HepG2 (cell line): ENCODE measurements at regions not wholly inside any gene's neighbourhood (a gene's known extent, or its start where the extent isn't known, plus 50 kb on each side); places are given as distances from the start of the nearest gene placed in this dataset.

Source experiments
- ATAC-seq: fragments of 200-7000 bp; cut with Tn5 transposase; 3 replicates; pipeline ENCODE4 v1.9.1; 2020; ENCODE audit warnings: mild to moderate bottlenecking, moderate library complexity
- BruUV-seq: library from RNA; stranded (reverse); fragments of 400-500 nt; replicated peaks from 2 replicates; lab custom pipeline; 2021; lab: Mats Ljungman, UMichigan
- CTCF ChIA-PET: fragments of 300-600 bp; formaldehyde crosslinking; extraction: SDS; loops from one replicate; lab custom pipeline; 2021; ENCODE audit warnings: low total read pairs, inconsistent platforms, low intra/inter-chr PET ratio; lab: Yijun Ruan, JAX
- POLR2A ChIA-PET: fragments of 350-600 bp; sonication (Branson Sonifier 250); formaldehyde crosslinking; loops from one replicate; lab custom pipeline; 2020; ENCODE audit warnings: antibody characterized with exemption, inconsistent platforms; lab: Yijun Ruan, JAX
- DNase-seq: peaks from one replicate; pipeline ENCODE4 v3.0.0-alpha.2; 2015; ENCODE audit warnings: low spot score
- FAIRE-seq: peaks from 3 replicates; lab custom pipeline; 2011; peaks lifted over from hg19 to GRCh38; lab: Jason Lieb, UNC
- H2AFZ ChIP-seq: one replicate; pipeline ENCODE4 v1.6.1; 2011; ENCODE audit warnings: low read length, inconsistent platforms
- H3K27ac ChIP-seq: fragments of 300-600 bp; 3 replicates; pipeline ENCODE4 v1.8.0; 2011; ENCODE audit warnings: mixed run types, mild to moderate bottlenecking, mixed read lengths, low read length, inconsistent platforms; ENCODE audit not compliant: insufficient read depth; ENCODE audit errors: extremely low read length
- H3K27me3 ChIP-seq, 2 experiments: fragments of 200-600 bp in 1 of 2; 2 replicates in 1 of 2; 3 replicates in 1 of 2; pipeline versions ENCODE4 v1.6.0 to v1.8.0; 2011; ENCODE audit warnings: low read length in 2 of 2, mild to moderate bottlenecking in 2 of 2, moderate library complexity in 2 of 2, inconsistent platforms in 1 of 2; ENCODE audit not compliant: insufficient read depth in 2 of 2, control insufficient read depth in 1 of 2
- H3K36me3 ChIP-seq, 2 experiments: fragments of 200-600 bp in 1 of 2; replicated peaks in 1 of 2; 2 replicates in 1 of 2; 3 replicates in 1 of 2; pipeline versions ENCODE4 v1.5.1 to v1.8.0; 2011; ENCODE audit warnings: low read length in 2 of 2, inconsistent platforms in 1 of 2; ENCODE audit not compliant: insufficient read depth in 2 of 2, control insufficient read depth in 1 of 2
- H3K4me1 ChIP-seq: 2 replicates; pipeline ENCODE4 v1.5.1; 2012; ENCODE audit warnings: low read length, inconsistent platforms; ENCODE audit not compliant: insufficient read depth
- H3K4me2 ChIP-seq: 2 replicates; pipeline ENCODE4 v1.6.0; 2011; ENCODE audit warnings: low read depth, low read length, inconsistent platforms
- H3K4me3 ChIP-seq, 3 experiments: fragments of 200-600 bp in 1 of 3; sonication (generic), shearing (Covaris generic) in 1 of 3; replicated peaks in 1 of 3; 2 replicates each; pipeline ENCODE4 v1.5.1; 2011 to 2016; ENCODE audit warnings: low read length in 3 of 3, inconsistent platforms in 2 of 3, low read depth in 2 of 3, mild to moderate bottlenecking in 2 of 3, control low read depth in 1 of 3, mixed read lengths in 1 of 3; ENCODE audit not compliant: insufficient read depth in 1 of 3
- H3K79me2 ChIP-seq: one replicate; pipeline ENCODE4 v1.6.1; 2011; ENCODE audit warnings: low read length, inconsistent platforms; ENCODE audit not compliant: insufficient read depth
- H3K9ac ChIP-seq: 2 replicates; pipeline ENCODE4 v1.6.0; 2011; ENCODE audit warnings: mild to moderate bottlenecking, low read depth, low read length, inconsistent platforms; ENCODE audit not compliant: insufficient read depth
- H3K9me3 ChIP-seq: 2 replicates; pipeline ENCODE4 v1.5.1; 2012; ENCODE audit warnings: mild to moderate bottlenecking, low read length
- H4K20me1 ChIP-seq: 2 replicates; pipeline ENCODE4 v1.6.0; 2011; ENCODE audit warnings: inconsistent platforms, mild to moderate bottlenecking, low read length, moderate library complexity; ENCODE audit not compliant: insufficient read depth
- ARID3A ChIP-seq: IDR thresholded peaks from 2 replicates; pipeline ENCODE4 v1.6.1; 2012; ENCODE audit warnings: low read depth, low read length, improper control_type of control experiment
- FOXO1 ChIP-seq: sonication (generic); formaldehyde crosslinking; IDR thresholded peaks from 2 replicates; pipeline ENCODE4 v1.4.0; 2020; ENCODE audit warnings: missing genetic modification reagents
- KDM4B ChIP-seq: sonication (generic); formaldehyde crosslinking; IDR thresholded peaks from 2 replicates; pipeline ENCODE4 v1.4.0; 2020; ENCODE audit warnings: missing genetic modification reagents
- MAFK ChIP-seq, 2 experiments: IDR thresholded peaks in 1 of 2; conservative IDR thresholded peaks in 1 of 2; 2 replicates each; pipeline ENCODE4 v1.6.1; 2011; ENCODE audit warnings: improper control_type of control experiment in 2 of 2, low read length in 2 of 2
- MEIS1 ChIP-seq: sonication (generic); formaldehyde crosslinking; IDR thresholded peaks from 2 replicates; pipeline ENCODE4 v1.9.0; 2021; ENCODE audit warnings: mild to moderate bottlenecking, missing genetic modification reagents, moderate library complexity, borderline replicate concordance
- MNT ChIP-seq: fragments of 450-650 bp; IDR thresholded peaks from 2 replicates; pipeline ENCODE4 v1.6.1; 2016
- NFYB ChIP-seq: sonication (generic); formaldehyde crosslinking; IDR thresholded peaks from 2 replicates; pipeline ENCODE4 v1.4.0; 2020; ENCODE audit warnings: missing genetic modification reagents
- PITX1 ChIP-seq: sonication (generic); formaldehyde crosslinking; IDR thresholded peaks from 2 replicates; pipeline ENCODE4 v1.5.1; 2020; ENCODE audit warnings: mild to moderate bottlenecking, missing genetic modification reagents
- PTBP1 ChIP-seq: fragments of 200-400 bp; formaldehyde crosslinking; IDR thresholded peaks from 2 replicates; pipeline ENCODE4 v1.6.1; 2018; ENCODE audit warnings: low read length, low read depth; ENCODE audit not compliant: poor library complexity, severe bottlenecking
- RARA ChIP-seq: IDR thresholded peaks from 2 replicates; pipeline ENCODE4 v1.6.1; 2016; ENCODE audit warnings: missing genetic modification reagents, missing compliant biosample characterization
- RBM39 ChIP-seq: fragments of 200-400 bp; formaldehyde crosslinking; IDR thresholded peaks from one replicate; pipeline ENCODE4 v1.6.1; 2018; ENCODE audit warnings: antibody characterized with exemption, mild to moderate bottlenecking, low read depth, low read length; ENCODE audit not compliant: poor library complexity, severe bottlenecking
- REXO4 ChIP-seq: sonication (generic); formaldehyde crosslinking; IDR thresholded peaks from 2 replicates; pipeline ENCODE4 v1.8.0; 2022; ENCODE audit warnings: missing genetic modification reagents, mild to moderate bottlenecking, borderline replicate concordance
- SAP130 ChIP-seq: IDR thresholded peaks from 2 replicates; pipeline ENCODE4 v1.6.1; 2016; ENCODE audit warnings: low read depth
- SMARCC2 ChIP-seq: fragments of 450-650 bp; IDR thresholded peaks from 2 replicates; pipeline ENCODE4 v1.6.1; 2017; ENCODE audit warnings: antibody characterized with exemption, mild to moderate bottlenecking
- TEAD3 ChIP-seq: optimal IDR thresholded peaks from 2 replicates; pipeline ENCODE3; 2016; ENCODE audit warnings: borderline replicate concordance
- ZFP36L1 ChIP-seq: sonication (generic); formaldehyde crosslinking; IDR thresholded peaks from 2 replicates; pipeline ENCODE4 v1.8.0; 2022; ENCODE audit warnings: mild to moderate bottlenecking, missing genetic modification reagents, moderate library complexity
- ZNF510 ChIP-seq: sonication (generic); formaldehyde crosslinking; IDR thresholded peaks from 2 replicates; pipeline ENCODE4 v1.4.0; 2020; ENCODE audit warnings: low read depth, mild to moderate bottlenecking, missing genetic modification reagents
- ZNF691 ChIP-seq: sonication (generic); formaldehyde crosslinking; IDR thresholded peaks from 2 replicates; pipeline ENCODE4 v1.4.0; 2020; ENCODE audit warnings: missing genetic modification reagents, low read depth, mild to moderate bottlenecking, borderline replicate concordance
- ZSCAN9 ChIP-seq: IDR thresholded peaks from 2 replicates; pipeline ENCODE4 v1.6.1; 2016; ENCODE audit warnings: borderline replicate concordance
- WGBS: methylation state at CpG from one replicate; pipeline ENCODE4 v1.1.6; 2017; ENCODE audit warnings: low lambda C conversion rate; 5-methylcytosine and 5-hydroxymethylcytosine counted together
- in situ Hi-C: cut with HindIII; loops from 2 replicates; pipeline ENCODE4 v1.10.0; 2017; ENCODE audit warnings: low pct_unique_long_range_greater_than_20kb; ENCODE audit not compliant: extremely low pct_ligation_motif_present
- intact Hi-C: fragments of 100-400 bp; cut with micrococcal nuclease; formaldehyde crosslinking; loops from one replicate; pipeline ENCODE4 v1.10.0; 2022; ENCODE audit not compliant: unreplicated experiment
- TF ChIP-seq, protein P1 (sequence below): sonication (generic); formaldehyde crosslinking; IDR thresholded peaks from 2 replicates; pipeline ENCODE4 v1.5.0; 2020; ENCODE audit warnings: mild to moderate bottlenecking, missing genetic modification reagents

DNA sequence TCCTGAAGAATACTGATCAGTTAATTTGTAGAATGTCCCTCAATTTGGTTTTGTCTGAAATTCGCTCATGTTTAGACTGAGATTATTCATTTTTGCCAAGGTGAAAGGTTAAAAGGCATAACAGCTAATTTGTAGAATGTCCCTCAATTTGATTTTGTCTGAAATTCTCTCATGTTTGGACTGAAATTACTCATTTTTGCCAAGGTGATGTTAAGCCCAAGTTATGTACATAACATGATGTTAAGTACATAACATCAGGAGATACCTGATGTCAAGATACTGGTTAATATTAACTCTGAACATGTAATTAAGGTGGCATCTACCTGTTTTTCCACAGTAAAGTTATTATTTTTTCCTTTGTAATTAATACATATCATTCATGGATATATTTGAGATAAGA is 243.4 kb upstream of the PMFBP1 start (continued):
- TF ChIP-seq PITX1 (CRISPR knock-in tag) (peak; percentile 45; the same call in 1 of the 2 replicates), ZNF691 (no peak), REXO4 (CRISPR knock-in tag) (no peak), PTBP1 (no peak), RBM39 (no peak), KDM4B (no peak), RARA (peak; percentile 54; the same call in 1 of the 2 replicates), TEAD3 (CRISPR knock-in tag) (peak; percentile 57), ZFP36L1 (CRISPR knock-in tag) (0 out of 2 replicates have a peak, but pooled peaks have one; percentile 47), ZSCAN9 (CRISPR knock-in tag) (0 out of 2 replicates have a peak, but pooled peaks have one; percentile 28), SAP130 (CRISPR knock-in tag) (peak; percentile 17; the same call in 1 of the 2 replicates), ARID3A (peak; percentile 88), MEIS1 (CRISPR knock-in tag) (no peak)

- no peak overlapping the region for H2AFZ ChIP-seq
- no peak overlapping the region for H3K27ac ChIP-seq
- H3K79me2 ChIP-seq = no peaks in the 10 kb centered on the region
- H4K20me1 ChIP-seq = no peaks in the 10 kb centered on the region
- H3K36me3 ChIP-seq = no peaks in the 10 kb centered on the region
- no peaks in the 10 kb centered on the region for H3K9me3 ChIP-seq
- in situ Hi-C loops = no loop called here
- no peaks in the 10 kb centered on the region for H3K27me3 ChIP-seq
- H3K4me2 ChIP-seq = no peak overlapping the region
- intact Hi-C loops = no loop called here
- ChIA-PET CTCF (no interaction called here), POLR2A (no interaction called here)
- H3K9ac ChIP-seq = no peak overlapping the region
- 93% methylated on average over 2 of the region's 2 CpGs for WGBS
- no TSS peak for BruUV-seq
- no peak for DNase-seq
- H3K4me1 ChIP-seq = peaks cover 24% of the 10 kb centered on the region
- ATAC-seq = no peak
- H3K4me3 ChIP-seq = no peak overlapping the region
- no peak for FAIRE-seq
- no peak for TF ChIP-seq FOXO1 (CRISPR knock-in tag)
- no peak for TF ChIP-seq ZNF510
- TF ChIP-seq, protein P1, sequence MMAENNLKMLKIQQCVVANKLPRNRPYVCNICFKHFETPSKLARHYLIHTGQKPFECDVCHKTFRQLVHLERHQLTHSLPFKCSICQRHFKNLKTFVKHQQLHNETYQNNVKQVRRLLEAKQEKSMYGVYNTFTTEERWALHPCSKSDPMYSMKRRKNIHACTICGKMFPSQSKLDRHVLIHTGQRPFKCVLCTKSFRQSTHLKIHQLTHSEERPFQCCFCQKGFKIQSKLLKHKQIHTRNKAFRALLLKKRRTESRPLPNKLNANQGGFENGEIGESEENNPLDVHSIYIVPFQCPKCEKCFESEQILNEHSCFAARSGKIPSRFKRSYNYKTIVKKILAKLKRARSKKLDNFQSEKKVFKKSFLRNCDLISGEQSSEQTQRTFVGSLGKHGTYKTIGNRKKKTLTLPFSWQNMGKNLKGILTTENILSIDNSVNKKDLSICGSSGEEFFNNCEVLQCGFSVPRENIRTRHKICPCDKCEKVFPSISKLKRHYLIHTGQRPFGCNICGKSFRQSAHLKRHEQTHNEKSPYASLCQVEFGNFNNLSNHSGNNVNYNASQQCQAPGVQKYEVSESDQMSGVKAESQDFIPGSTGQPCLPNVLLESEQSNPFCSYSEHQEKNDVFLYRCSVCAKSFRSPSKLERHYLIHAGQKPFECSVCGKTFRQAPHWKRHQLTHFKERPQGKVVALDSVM (CRISPR knock-in tag) = no peak
- no peak for TF ChIP-seq MAFK (conservative IDR thresholded peaks at IDR 0.05 in 1 of 2, IDR thresholded peaks at IDR 0.05 in 1 of 2; ENCODE audit: low read length in 2 of 2)
- no peak for TF ChIP-seq NFYB (CRISPR knock-in tag)
- no peak for TF ChIP-seq MNT
- TF ChIP-seq SMARCC2 = no peak
Observed at GRCh38 chr16:72410492-72410891, 238.5 kb upstream of the PMFBP1 start.
